ENCODE measurements at regions not wholly inside any gene's neighbourhood (a gene's known extent, or its start where the extent isn't known, plus 50 kb on each side); places are given as distances from the start of the nearest gene placed in this dataset.
A peak's percentile ranks its signal among the peaks of the same experiment; 100 is the strongest.

DNA sequence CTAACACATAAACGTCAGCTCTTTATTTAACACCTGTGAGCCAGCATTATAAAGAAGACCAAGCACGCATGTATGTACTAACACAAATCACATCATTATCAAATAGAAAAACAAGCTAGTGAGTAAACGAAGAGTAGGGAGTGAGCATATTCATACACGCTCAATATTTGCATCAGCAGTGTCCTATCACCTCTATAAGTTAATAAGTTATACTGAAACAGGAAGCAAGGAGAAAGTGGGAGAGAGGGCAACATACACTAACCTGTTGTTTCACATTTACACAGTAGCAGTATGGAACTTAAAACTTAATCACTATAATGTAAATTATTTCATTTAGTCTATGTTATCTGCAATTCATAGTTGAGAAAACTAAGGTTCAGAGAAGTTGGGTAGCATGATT lies 321.5 kb upstream of the TANK start:
- no peak for DNase-seq (ENCODE audit: extremely low read depth, low read depth)
- no peak for TF ChIP-seq CTCF (IDR thresholded peaks at IDR 0.05; ENCODE audit: low read depth, low read length)

DNA sequence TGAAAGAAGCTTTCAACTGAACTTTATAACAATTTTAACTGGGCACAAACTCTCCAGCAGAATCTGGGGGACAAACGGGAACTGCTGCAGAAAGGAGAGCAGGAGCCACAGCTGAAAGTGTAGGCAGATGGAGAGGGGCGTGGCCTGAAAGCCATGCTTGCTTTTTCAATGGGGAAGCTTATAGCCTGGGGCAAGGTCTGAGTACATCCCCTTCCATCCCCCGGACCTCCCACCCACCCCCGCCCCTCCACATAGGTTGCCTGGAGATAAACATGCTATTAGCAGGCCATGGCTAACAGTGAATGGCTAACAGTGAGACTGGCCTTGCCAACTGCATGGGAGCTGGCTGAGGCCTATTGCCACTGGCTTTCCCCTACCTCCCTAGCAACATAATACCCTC lies 317.9 kb upstream of the TANK start:
- no peak for DNase-seq (ENCODE audit: extremely low read depth, low read depth)
- TF ChIP-seq CTCF (IDR thresholded peaks at IDR 0.05; ENCODE audit: low read depth, low read length) = no peak

DNA sequence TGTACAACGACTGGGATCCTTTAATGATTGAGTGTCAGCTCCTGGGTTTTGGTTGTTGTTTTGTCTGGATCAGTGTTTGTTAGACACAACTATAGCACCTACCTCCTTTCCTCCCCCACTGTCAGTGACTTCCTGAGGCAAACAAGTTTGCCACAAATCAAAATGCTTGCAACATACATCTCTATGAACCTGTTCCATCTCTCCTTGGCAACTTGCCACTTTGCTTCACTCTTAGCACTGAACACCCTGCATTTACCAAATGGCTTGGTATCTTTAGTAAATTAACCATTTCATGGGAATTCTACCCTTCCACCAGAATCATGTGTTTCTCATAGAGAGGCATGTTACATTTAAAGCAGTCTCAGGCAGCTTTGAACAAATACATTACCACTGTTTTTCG lies 301.1 kb upstream of the TANK start:
- no peak for DNase-seq (ENCODE audit: extremely low read depth, low read depth)
- TF ChIP-seq CTCF (IDR thresholded peaks at IDR 0.05; ENCODE audit: low read depth, low read length) = no peak

- TF ChIP-seq CTCF (IDR thresholded peaks at IDR 0.05; ENCODE audit: low read depth, low read length) = no peak
- no peak for DNase-seq (ENCODE audit: extremely low read depth, low read depth)
Observed at GRCh38 chr2:160862226-160862625, 298.0 kb upstream of the TANK start.

DNA sequence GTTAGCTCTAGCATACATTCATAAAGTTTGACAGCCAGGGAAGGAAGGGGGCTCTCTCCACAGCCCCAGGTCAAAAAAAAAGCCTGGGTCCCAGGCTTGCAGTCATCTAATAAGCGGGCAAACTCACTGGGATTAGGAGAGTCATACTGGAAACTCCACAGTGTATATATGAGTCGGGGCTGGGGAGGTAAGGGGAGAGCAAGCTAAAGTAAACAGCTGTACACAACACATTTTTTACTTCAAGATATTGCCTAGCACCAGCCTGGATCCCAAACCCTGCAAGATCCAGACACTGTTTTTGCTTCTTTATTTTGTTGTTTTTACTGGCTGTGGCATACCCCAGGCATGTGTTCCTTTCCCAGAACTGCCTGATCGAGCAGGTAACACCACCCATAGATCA lies 291.3 kb upstream of the TANK start:
- no peak for TF ChIP-seq CTCF (IDR thresholded peaks at IDR 0.05; ENCODE audit: low read depth, low read length)
- no peak for DNase-seq (ENCODE audit: extremely low read depth, low read depth)

DNA sequence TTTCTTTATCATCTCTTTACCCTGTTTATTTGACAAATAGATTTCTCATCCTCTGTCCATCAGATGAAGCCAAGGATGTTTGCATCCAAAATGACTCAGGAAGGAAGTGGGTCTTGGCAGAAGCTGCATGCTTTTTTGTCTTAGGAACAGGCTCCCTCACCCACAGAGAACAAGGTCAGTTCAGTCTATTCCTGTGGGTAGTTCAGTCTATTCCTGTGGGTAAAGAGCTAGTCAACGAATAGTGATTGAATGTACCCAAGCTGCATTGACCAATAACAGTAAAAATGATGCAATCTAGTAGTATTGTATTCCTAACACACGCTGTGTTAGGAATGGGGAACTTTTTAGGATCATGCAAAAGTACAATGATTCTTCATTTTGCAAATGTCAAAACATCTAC lies 290.8 kb upstream of the TANK start:
- DNase-seq (ENCODE audit: extremely low read depth, low read depth) = peak; percentile 87
- TF ChIP-seq CTCF (IDR thresholded peaks at IDR 0.05; ENCODE audit: low read depth, low read length) = no peak

DNA sequence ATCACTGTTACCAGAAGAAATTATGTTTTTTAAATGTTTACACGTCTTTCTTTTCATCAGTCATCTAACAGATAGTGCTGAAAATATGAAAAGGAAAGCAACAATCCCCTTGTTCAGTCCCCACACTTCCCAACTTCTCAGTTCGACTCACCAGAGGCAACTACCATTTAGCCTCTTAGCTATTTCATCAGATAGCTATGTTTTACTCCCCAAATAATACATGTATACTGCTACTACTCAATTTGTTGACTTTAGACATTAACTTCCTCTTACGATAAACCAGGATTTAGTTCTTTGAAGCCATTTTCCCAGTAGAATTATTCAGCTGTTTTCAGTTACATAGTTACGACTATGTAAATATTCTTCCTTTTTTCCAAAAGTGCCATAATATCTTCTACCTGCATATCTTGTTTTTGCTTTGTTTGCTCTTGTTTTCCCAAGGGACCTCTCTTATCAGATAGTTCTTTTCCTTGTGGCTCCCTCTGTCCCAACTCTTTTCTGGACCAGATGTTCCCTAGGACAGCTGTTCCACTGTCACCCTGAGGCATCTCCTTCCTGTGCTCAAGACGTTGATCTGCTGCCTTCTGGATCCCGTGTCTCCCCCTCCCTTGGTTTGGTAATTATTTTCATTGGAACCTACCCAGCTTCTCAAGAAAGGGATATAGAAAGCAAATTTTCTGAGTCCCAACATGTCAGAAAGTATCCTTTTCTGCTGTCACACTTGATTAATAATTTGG lies 289.3 kb upstream of the TANK start:
- peak; percentile 23 for DNase-seq (ENCODE audit: extremely low read depth, low read depth)
- TF ChIP-seq CTCF (IDR thresholded peaks at IDR 0.05; ENCODE audit: low read depth, low read length) = no peak
